Bronchial epithelial cell (primary cell): ENCODE measurements at regions not wholly inside any gene's neighbourhood (a gene's known extent, or its start where the extent isn't known, plus 50 kb on each side); places are given as distances from the start of the nearest gene placed in this dataset.

Experiments
- DNase-seq: peaks from one replicate; pipeline ENCODE4 v3.0.0-alpha.2; 2010; ENCODE audit warnings: low read depth
- FAIRE-seq: peaks from 2 replicates; lab custom pipeline; 2011; peaks lifted over from hg19 to GRCh38; lab: Jason Lieb, UNC
- H3K27me3 ChIP-seq: 2 replicates; pipeline ENCODE4 v1.5.1; 2011; ENCODE audit warnings: low read length; ENCODE audit not compliant: control insufficient read depth, insufficient read depth
- H3K36me3 ChIP-seq: 2 replicates; pipeline ENCODE4 v1.5.1; 2011; ENCODE audit warnings: low read length; ENCODE audit not compliant: control insufficient read depth, insufficient read depth
- H3K4me3 ChIP-seq: 2 replicates; pipeline ENCODE4 v1.5.1; 2011; ENCODE audit warnings: mild to moderate bottlenecking, low read depth, low read length, control low read depth
- CTCF ChIP-seq: IDR thresholded peaks from 2 replicates; pipeline ENCODE4 v1.5.1; 2011; ENCODE audit warnings: mild to moderate bottlenecking, moderate library complexity, low read length, control low read depth, inconsistent platforms; ENCODE audit not compliant: insufficient read depth, severe bottlenecking

GRCh38 chr14:25406818-25407217, 356.9 kb upstream of the STXBP6 start:
- FAIRE-seq, result no peak
- Histone ChIP-seq H3K27me3 (no peaks in the 10 kb centered on the region), H3K4me3 (no peak overlapping the region), H3K36me3 (no peaks in the 10 kb centered on the region)
- TF ChIP-seq CTCF, result peak; percentile 49
- peak; percentile 29 for DNase-seq

GRCh38 chr14:25400607-25401206, 350.8 kb upstream of the STXBP6 start:
- H3K4me3 ChIP-seq, result no peak overlapping the region
- H3K36me3 ChIP-seq, result no peaks in the 10 kb centered on the region
- no peaks in the 10 kb centered on the region for H3K27me3 ChIP-seq
- FAIRE-seq (no peak), DNase-seq (peak; percentile 46)
- TF ChIP-seq CTCF, result peak; percentile 79

GRCh38 chr14:25396128-25396527, 346.2 kb upstream of the STXBP6 start:
- Histone ChIP-seq H3K36me3 (no peaks in the 10 kb centered on the region), H3K27me3 (no peaks in the 10 kb centered on the region), H3K4me3 (no peak overlapping the region)
- no peak for FAIRE-seq
- no peak for TF ChIP-seq CTCF
- DNase-seq, result no peak

- FAIRE-seq (no peak), DNase-seq (no peak)
- no peak for TF ChIP-seq CTCF
- Histone ChIP-seq H3K4me3 (no peak overlapping the region), H3K36me3 (no peaks in the 10 kb centered on the region), H3K27me3 (no peaks in the 10 kb centered on the region)
Observed at GRCh38 chr14:25394791-25395391, 344.9 kb upstream of the STXBP6 start.

GRCh38 chr14:25394356-25394755, 344.4 kb upstream of the STXBP6 start:
- no peak for FAIRE-seq
- Histone ChIP-seq H3K4me3 (no peak overlapping the region), H3K27me3 (no peaks in the 10 kb centered on the region), H3K36me3 (no peaks in the 10 kb centered on the region)
- no peak for TF ChIP-seq CTCF
- DNase-seq, result no peak

GRCh38 chr14:25389948-25390347, 340.0 kb upstream of the STXBP6 start:
- Histone ChIP-seq H3K27me3 (no peaks in the 10 kb centered on the region), H3K36me3 (no peaks in the 10 kb centered on the region), H3K4me3 (no peak overlapping the region)
- FAIRE-seq, result no peak
- TF ChIP-seq CTCF, result no peak
- no peak for DNase-seq
